GM20000 (cell line): ENCODE measurements at regions not wholly inside any gene's neighbourhood (a gene's known extent, or its start where the extent isn't known, plus 50 kb on each side); places are given as distances from the start of the nearest gene placed in this dataset.

Source experiments
- DNase-seq: peaks from one replicate; pipeline ENCODE4 v3.0.0; 2012; ENCODE audit warnings: low spot score
- TF ChIP-seq, protein P1 (sequence below): IDR thresholded peaks from 2 replicates; pipeline ENCODE4 v1.5.1; 2012; ENCODE audit warnings: mild to moderate bottlenecking, control low read depth; ENCODE audit errors: extremely low read depth, missing control alignments

DNA sequence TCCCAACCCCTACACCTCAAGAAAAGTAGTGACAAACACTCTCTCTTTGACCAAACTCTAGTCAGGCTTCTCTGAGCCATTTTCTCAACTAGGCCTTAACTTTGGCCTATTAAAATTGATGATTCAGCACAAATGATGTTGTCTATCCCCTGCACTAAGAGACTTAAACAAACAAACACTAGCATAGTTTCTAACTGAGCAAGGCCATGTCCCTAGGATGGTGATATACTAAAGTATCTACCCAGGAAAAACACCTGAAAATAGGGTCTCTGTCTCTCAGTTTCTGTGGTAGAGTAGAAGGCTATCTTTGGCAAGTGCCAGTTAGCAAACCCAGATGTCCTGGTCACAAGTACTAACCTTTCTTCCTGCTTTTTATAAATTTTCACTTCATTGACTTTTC lies 219.7 kb upstream of the ANO3 start:
- TF ChIP-seq, protein P1, sequence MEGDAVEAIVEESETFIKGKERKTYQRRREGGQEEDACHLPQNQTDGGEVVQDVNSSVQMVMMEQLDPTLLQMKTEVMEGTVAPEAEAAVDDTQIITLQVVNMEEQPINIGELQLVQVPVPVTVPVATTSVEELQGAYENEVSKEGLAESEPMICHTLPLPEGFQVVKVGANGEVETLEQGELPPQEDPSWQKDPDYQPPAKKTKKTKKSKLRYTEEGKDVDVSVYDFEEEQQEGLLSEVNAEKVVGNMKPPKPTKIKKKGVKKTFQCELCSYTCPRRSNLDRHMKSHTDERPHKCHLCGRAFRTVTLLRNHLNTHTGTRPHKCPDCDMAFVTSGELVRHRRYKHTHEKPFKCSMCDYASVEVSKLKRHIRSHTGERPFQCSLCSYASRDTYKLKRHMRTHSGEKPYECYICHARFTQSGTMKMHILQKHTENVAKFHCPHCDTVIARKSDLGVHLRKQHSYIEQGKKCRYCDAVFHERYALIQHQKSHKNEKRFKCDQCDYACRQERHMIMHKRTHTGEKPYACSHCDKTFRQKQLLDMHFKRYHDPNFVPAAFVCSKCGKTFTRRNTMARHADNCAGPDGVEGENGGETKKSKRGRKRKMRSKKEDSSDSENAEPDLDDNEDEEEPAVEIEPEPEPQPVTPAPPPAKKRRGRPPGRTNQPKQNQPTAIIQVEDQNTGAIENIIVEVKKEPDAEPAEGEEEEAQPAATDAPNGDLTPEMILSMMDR: no peak
- no peak for DNase-seq

DNA sequence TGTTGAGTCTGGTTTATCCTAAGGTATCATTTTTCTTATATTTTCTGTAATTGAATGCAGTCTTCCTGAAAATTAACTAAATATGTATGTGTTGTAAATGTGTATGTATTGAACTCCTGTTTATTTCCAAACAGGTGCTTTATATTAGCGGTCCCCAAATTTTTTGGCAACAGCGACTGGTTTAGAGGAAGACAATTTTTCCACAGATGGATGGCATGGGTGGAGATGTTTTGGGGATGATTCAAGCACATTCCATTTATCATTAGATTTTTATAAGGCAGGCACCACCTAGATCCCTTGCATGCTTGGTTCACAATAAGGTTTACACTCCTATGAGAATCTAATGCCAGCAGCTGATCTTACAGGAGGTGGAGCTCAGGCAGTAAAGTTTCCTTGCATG lies 210.5 kb upstream of the ANO3 start:
- DNase-seq: no peak
- TF ChIP-seq, protein P1: no peak

DNA sequence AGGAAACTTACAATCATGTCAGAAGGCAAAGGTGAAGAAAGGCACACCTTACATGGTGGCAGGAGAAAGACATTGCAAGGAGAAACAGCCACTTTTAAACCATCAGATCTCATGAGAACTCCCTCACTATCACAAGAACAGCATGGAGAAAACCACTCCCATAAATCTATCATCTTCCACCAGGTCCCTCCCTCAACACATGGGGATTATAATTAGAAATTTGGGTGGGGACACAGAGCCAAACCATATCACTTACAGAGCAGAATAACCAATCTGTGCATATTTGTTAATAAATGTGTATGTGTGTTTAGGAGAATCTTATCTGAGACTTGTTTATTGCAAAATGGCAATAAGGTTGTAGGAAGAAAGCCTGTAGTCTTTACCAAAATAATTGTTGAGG lies 205.2 kb upstream of the ANO3 start:
- DNase-seq: no peak
- TF ChIP-seq, protein P1: no peak

DNA sequence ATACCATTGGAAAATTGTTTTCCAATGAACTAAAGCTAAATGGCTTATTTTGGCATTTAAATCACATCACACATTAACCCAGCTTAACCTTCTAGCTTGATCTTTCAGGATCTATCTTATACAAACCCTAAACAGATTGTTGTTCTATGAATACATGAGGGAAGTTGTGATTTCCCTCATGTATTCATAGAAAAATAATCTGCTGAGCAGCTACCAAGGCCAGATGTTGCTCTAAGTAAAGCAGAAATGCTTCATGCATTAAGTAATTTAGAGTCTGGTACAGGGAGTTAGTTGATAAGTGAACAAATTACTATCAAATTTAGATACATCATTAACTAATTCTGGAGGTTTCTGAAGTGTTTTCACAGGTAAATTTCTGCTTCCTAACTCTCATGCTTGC lies 204.6 kb upstream of the ANO3 start:
- TF ChIP-seq, protein P1: no peak
- DNase-seq: no peak

DNA sequence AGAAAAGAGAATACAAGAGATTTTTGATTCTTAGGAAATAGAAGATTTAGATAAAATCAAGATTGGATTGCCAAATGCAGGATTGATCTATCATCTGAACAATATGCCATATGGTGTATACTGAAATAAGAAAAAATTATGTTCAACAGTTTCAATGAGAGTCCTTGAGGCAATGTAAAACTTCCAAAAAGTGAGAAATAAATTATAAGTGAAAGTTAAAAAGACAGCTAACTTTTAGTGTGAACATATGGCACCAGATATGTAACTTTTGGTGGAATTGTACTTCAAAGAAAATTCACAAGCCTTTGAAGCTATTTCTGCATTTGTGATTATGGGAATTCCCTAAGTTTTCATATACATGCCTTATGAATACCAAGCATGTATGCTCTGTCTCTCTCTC lies 200.5 kb upstream of the ANO3 start:
- no peak for DNase-seq
- TF ChIP-seq, protein P1: no peak

DNA sequence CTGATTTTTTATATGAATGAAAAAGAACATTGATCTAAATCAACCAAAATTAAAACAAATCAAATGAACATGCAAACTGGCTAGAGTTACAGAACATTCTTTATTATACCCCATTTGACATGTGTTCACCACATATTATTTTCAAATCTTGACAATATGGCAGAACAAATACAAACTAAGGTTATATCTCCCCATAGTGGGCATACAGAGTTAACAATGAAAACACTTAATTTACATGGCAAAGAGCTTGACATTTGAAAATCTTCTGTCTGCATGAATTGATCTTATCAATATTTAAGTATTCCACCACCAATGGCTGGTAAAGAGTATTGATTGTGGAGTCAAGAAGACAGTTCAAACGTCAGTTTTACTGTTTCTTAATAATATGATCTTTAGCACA lies 197.9 kb upstream of the ANO3 start:
- no peak for DNase-seq

DNA sequence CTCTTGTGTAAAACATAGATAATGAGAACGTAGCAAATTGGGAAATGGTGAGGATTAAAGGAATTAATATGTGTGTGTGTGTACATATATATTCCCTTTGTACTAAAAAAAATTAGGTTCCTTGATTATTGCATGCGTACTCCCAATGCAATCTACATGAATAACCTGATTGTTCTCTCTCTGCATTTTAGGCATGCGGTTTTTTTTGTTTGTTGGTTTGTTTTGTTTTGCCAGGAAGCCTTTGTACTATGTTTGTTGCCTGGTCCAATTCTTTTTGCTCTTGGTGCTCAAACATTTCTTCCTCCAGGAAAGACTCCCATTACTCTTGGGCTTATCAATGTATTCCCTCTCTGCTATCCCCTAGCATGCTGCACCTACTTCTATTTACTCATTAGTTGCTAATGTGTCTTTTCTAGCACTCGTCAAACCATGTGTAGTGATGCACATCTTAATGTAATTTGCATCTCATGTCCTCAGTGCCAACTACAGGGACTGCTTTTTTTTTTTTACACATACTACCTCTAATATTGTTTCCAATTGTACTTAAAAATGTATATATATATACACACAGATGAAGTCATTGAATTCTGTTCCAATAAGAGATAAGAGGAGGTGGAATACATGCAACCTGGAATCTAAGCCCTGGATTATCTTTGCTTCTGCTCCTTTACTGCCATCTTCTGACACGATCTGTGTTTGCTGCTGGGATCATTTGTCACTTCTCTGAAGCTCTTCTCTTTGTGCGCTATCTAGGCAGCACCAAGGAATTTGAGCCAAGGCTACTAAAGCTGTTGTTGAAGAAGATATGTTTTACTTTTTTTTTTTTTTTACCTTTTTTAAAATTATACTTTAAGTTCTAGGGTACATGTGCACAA lies 197.2 kb upstream of the ANO3 start:
- TF ChIP-seq, protein P1: peak; percentile 24
- peak; percentile 5 for DNase-seq

More for the DNA sequence above, 197.9 kb upstream of the ANO3 start:
- TF ChIP-seq, protein P1: no peak
